Spleen (tissue), 11 donors: ENCODE measurements at regions not wholly inside any gene's neighbourhood (a gene's known extent, or its start where the extent isn't known, plus 50 kb on each side); places are given as distances from the start of the nearest gene placed in this dataset.

Source experiments
- DNase-seq: peaks from one replicate; pipeline ENCODE4 v3.0.0-alpha.2; 2020
- H3K27ac ChIP-seq, 8 donors: fragments of 200-600 bp; sonication (generic) in 7 of 8; 1 replicate in 4 of 8; 2 replicates in 4 of 8; pipeline versions ENCODE4 v1.5.0 to v1.8.0; 2016 to 2021; ENCODE audit warnings: inconsistent platforms in 4 of 8, mild to moderate bottlenecking in 4 of 8, moderate library complexity in 1 of 8
- H3K27me3 ChIP-seq, 7 donors: fragments of 200-600 bp; sonication (generic) in 6 of 7; replicated peaks in 1 of 7; 1 replicate in 4 of 7; 2 replicates in 3 of 7; pipeline versions ENCODE4 v1.5.0 to v1.8.0; 2016 to 2021; ENCODE audit warnings: inconsistent platforms in 3 of 7, mild to moderate bottlenecking in 1 of 7
- H3K36me3 ChIP-seq, 6 donors: fragments of 200-600 bp; sonication (generic) in 5 of 6; 1 replicate in 4 of 6; 2 replicates in 2 of 6; pipeline versions ENCODE4 v1.5.0 to v1.8.0; 2016 to 2021; ENCODE audit warnings: inconsistent platforms in 2 of 6
- H3K4me1 ChIP-seq, 6 donors: fragments of 200-600 bp; sonication (generic) in 5 of 6; 1 replicate in 3 of 6; 2 replicates in 3 of 6; pipeline versions ENCODE4 v1.5.0 to v1.8.0; 2016 to 2021; ENCODE audit warnings: inconsistent platforms in 3 of 6
- H3K4me3 ChIP-seq, 8 donors: fragments of 200-600 bp; sonication (generic) in 7 of 8; 1 replicate in 4 of 8; 2 replicates in 4 of 8; pipeline versions ENCODE4 v1.5.0 to v1.8.0; 2016 to 2021; ENCODE audit warnings: inconsistent platforms in 4 of 8, mild to moderate bottlenecking in 4 of 8, moderate library complexity in 2 of 8
- H3K9me3 ChIP-seq, 8 donors: fragments of 200-600 bp; sonication (generic) in 7 of 8; 1 replicate in 4 of 8; 2 replicates in 4 of 8; pipeline versions ENCODE4 v1.5.0 to v1.8.0; 2016 to 2021; ENCODE audit warnings: inconsistent platforms in 4 of 8
- CTCF ChIP-seq, 11 experiments: fragments of 200-600 bp in 7 of 11; fragments of 450-650 bp in 4 of 11; sonication (generic) in 4 of 11; IDR thresholded peaks in 8 of 11; conservative IDR thresholded peaks in 3 of 11; 1 replicate in 7 of 11; 2 replicates in 4 of 11; pipeline versions ENCODE4 v1.4.0 to v1.8.0; 2016 to 2021; ENCODE audit warnings: antibody characterized with exemption in 11 of 11, inconsistent platforms in 4 of 11, mild to moderate bottlenecking in 1 of 11
- POLR2A ChIP-seq, 3 donors: fragments of 450-650 bp; IDR thresholded peaks; one replicate each; pipeline ENCODE4 v1.5.1; 2017; ENCODE audit warnings: antibody characterized with exemption in 3 of 3, mild to moderate bottlenecking in 1 of 3
- POLR2AphosphoS5 ChIP-seq, 3 donors: sonication (generic); formaldehyde crosslinking; IDR thresholded peaks; one replicate each; pipeline ENCODE4 v1.5.1; 2017; ENCODE audit warnings: antibody characterized with exemption in 3 of 3
- WGBS, 5 donors: extraction: QIAGEN DNeasy Blood & Tissue Kit in 3 of 5; methylation state at CpG; one replicate each; pipeline versions ENCODE4 v1.1.5 to v1.1.7; 2013 to 2018; 5-methylcytosine and 5-hydroxymethylcytosine counted together
- intact Hi-C: fragments of 100-400 bp; cut with DNase I; formaldehyde crosslinking; loops from one replicate; pipeline ENCODE4 v1.15.0; 2023; ENCODE audit warnings: low total_unique reads
- donor health status: healthy with polysubstance abuse.
- donor health status: DM: no; HTN: no; CAD: no; lungs with moderate emphysema.
- donor health status: DM: no; HTN: no; CAD: no.
- donor health status: Bipolar disorder and iron deficiency.
- donor health status: healthy.
- donor health status: DM: no; HTN: no; CAD: no.
- donor health status: DM: yes; HTN: yes; CAD: no.

- H3K4me3 ChIP-seq, result no peak overlapping the region
- intact Hi-C loops, result no loop called here
- 72 to 97% (median 82%) methylated on average over 1 of the region's 1 CpG for WGBS, 5 donors
- no peaks in the 10 kb centered on the region for H3K36me3 ChIP-seq
- no peak for DNase-seq
- no peaks in the 10 kb centered on the region for H3K27me3 ChIP-seq
- no peaks in the 10 kb centered on the region for H3K4me1 ChIP-seq
- H3K27ac ChIP-seq, result no peak overlapping the region
- TF ChIP-seq POLR2AphosphoS5 (IDR thresholded peaks at IDR 0.05), result no peak
- TF ChIP-seq POLR2A (IDR thresholded peaks at IDR 0.05), result no peak
- no peak for TF ChIP-seq CTCF (IDR thresholded peaks at IDR 0.05 in 8 of 11, conservative IDR thresholded peaks at IDR 0.05 in 3 of 11)
- peaks cover 0 to 11% (median 2%) of the 10 kb centered on the region in 8 donors for H3K9me3 ChIP-seq
Measured at GRCh38 chr13:93172109-93172508, 54.5 kb upstream of the GPC6 start.

DNA sequence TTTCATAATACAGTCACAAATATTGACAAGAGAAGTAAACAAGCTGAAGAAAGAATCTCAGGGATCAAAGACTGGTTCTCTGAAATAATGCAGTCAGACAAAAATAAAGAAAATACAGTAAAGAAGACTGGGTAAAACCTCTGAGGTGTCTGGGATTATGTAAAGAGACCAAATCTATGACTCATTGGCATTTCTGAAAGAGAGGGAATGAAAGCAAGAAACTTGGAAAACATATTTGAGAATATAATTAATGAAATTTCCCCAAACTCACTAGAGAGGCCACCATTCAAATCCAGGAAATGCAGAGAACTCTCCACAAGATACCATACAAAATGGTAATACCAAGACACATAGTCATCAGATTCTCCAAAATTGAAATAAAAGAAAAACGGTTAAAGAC is 53.0 kb upstream of the GPC6 start:
- H3K4me3 ChIP-seq, result no peak overlapping the region
- peaks cover 0 to 11% (median 2%) of the 10 kb centered on the region in 8 donors for H3K9me3 ChIP-seq
- H3K4me1 ChIP-seq, result no peaks in the 10 kb centered on the region
- TF ChIP-seq POLR2AphosphoS5 (IDR thresholded peaks at IDR 0.05) (no peak), CTCF (IDR thresholded peaks at IDR 0.05 in 8 of 11, conservative IDR thresholded peaks at IDR 0.05 in 3 of 11) (no peak), POLR2A (IDR thresholded peaks at IDR 0.05) (no peak)
- DNase-seq, result no peak
- no peak overlapping the region for H3K27ac ChIP-seq
- WGBS, 5 donors, result 47 to 88% (median 60%) methylated on average over 1 of the region's 1 CpG
- no peaks in the 10 kb centered on the region for H3K27me3 ChIP-seq
- intact Hi-C loops, result no loop called here
- H3K36me3 ChIP-seq, result no peaks in the 10 kb centered on the region

DNA sequence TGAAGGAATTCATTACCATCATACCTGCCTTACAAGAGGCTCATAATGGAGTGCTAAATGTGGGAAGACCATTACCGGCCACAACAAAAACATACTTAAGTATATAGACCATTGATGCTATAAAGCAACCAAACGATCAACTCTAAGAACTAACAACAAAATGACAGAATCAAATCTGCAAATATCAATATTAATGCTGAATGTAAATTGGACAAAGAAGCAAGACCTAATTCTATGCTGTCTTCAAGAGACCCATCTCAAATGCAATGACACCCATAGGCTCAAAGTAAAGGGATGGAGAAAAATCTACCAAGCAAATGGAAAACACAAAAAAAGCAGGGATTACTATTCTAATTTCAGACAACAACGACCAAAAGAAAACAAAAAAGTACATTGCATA is 52.3 kb upstream of the GPC6 start:
- Histone ChIP-seq H3K4me1 (no peaks in the 10 kb centered on the region), H3K9me3 (peaks cover 0 to 11% (median 2%) of the 10 kb centered on the region in 8 donors), H3K27ac (no peak overlapping the region), H3K36me3 (no peaks in the 10 kb centered on the region), H3K27me3 (no peaks in the 10 kb centered on the region), H3K4me3 (no peak overlapping the region)
- 76 to 90% (median 85%) methylated on average over 3 of the region's 3 CpGs for WGBS, 5 donors
- intact Hi-C loops, result no loop called here
- no peak for DNase-seq
- TF ChIP-seq POLR2AphosphoS5 (IDR thresholded peaks at IDR 0.05) (no peak), CTCF (IDR thresholded peaks at IDR 0.05 in 8 of 11, conservative IDR thresholded peaks at IDR 0.05 in 3 of 11) (no peak), POLR2A (IDR thresholded peaks at IDR 0.05) (no peak)
